Stimulated activated CD4-positive, alpha-beta T cell treated with anti-CD3 and anti-CD28 coated beads, Interleukin-2, amount 100 ng/mL, for 24 hours (primary cell): ENCODE measurements at regions not wholly inside any gene's neighbourhood (a gene's known extent, or its start where the extent isn't known, plus 50 kb on each side); places are given as distances from the start of the nearest gene placed in this dataset.

Experiments
- DNase-seq, 2 donors: peaks; one replicate each; pipeline ENCODE4 v3.0.0-alpha.2; 2020

DNA sequence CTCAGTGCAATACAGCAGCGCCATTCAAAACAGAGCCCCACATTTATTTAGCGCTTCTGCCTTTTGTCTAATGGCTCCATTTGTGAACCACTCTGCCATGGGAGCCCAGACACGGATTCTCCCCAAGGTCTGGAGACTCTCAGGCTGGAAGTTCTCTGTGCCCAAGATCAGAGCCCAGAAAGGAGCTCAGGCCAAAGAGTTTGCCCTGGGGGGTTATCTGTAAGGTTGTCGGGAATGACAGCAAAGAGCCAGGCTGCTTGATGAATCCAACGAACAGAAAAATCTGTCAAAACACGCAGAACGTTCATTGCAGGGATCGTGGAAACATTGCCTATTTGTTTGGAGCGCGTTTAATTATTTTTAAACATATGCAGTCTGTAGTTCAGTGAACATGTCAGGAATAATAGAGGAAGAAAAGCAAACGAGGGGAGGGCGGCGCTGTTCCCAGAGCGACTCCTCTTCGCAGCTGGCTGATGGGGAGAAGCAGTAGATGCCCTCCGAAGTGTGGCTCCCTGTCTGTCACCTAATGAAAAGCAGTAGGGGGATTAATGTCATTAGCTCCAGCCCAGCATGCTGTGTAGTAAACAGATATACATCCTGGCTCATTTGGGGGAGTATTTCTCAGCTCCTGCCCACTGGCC lies 464.9 kb upstream of the MPDZ start:
- no peak for DNase-seq

GRCh38 chr9:13737885-13738284 lies 458.4 kb upstream of the MPDZ start:
- DNase-seq: no peak

DNA sequence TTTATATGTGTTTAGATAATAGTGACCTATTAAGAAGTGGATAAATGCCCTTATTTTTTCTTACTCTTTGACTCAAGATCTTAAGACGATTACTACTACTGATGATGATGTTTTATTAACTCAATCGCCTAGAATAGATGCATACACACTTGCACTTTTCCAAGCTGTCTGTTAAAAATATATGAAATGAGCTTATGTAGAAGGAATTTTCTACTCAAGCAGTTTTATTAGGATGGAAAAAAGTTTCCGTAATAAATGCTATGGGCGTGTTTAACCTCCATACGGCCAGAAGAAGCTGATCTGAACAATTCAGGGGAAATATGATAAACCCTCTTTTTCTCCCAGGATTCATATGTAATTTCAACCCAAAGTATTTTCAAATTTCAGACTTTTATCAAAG lies 455.7 kb upstream of the MPDZ start:
- DNase-seq: no peak

- DNase-seq: no peak
Measured at GRCh38 chr9:13734601-13735000, 455.1 kb upstream of the MPDZ start.

- DNase-seq: no peak
Measured at GRCh38 chr9:13732290-13732689, 452.8 kb upstream of the MPDZ start.

DNA sequence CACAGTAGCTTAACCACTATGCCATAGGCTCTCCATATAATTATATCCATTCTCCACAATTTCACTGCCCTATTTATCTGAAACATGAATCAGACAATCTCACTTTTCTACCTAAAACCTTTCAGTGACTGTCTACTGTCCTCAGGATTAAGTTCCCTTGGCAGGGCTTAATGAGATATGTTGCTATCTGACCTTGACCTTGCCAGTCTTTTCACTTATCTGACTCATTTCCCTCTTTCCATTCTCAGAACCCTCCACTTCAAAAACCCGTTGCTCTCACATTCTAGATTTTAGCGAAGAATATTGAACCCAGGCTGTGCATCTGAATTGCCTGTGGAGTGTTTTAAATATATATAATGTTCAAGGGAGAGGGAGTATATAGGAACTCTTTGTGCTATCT lies 452.1 kb upstream of the MPDZ start:
- no peak for DNase-seq

GRCh38 chr9:13729955-13730354 lies 450.5 kb upstream of the MPDZ start:
- no peak for DNase-seq

DNA sequence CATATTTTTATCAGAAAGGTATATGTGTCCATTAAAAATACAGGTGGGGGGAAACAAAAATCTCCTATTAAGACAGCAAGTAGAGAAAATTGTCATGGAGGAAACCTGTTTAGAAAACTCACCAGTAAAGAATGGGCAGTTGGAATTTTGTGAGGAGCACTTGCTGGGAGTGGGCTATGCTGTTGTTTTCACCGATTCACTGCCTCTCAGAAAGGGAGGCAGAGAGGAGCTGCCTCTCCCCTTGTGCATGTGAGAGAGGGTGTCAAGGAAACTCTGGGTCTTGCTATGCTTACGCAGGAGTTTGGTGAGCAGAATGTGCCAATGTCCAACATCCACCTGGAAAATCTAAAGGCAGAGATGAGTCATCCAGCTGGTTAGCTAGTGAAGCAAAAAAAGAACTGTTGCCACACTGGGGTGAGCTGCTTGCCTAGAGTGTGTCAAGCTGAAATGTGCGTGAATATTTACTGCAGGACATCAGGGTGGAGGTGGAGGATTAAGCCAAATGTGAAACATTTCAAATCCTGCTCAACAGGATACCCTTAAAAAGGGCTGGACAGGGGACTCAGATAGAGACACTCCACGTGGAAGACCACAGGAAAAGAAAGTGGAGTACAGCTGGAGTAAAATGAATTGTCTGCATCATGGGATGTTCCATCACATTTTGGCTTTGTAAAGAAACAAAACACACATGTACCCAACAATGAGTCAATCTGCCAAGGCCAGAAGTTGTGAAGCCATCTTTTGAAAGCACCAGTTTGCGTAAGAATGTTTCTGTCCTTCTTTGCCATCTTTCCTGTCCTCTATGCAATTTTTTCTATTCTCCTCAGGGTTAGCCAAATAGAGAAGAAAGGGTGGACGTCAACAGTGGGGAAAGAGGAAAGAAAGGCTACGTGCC lies 449.7 kb upstream of the MPDZ start:
- no peak for DNase-seq

DNA sequence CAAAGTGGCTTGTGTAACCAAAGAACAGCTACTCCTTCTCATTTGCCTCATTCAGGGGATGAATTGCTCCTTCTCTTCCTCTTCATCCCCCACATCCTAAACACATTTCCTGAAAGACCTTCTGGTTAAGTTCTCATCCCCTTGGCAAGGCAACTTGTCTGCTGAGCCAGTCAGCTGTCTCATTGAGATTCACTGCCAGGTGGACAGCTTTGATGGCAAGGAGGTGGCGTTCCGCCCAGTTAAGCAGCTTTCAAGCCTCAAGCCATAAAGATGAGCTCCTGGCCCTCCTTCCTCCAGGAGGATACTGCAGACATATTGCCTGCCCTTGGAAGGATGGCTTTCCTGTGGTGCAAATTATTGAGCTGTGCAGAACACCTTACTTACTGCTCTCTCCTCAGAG lies 448.6 kb upstream of the MPDZ start:
- DNase-seq: no peak

DNA sequence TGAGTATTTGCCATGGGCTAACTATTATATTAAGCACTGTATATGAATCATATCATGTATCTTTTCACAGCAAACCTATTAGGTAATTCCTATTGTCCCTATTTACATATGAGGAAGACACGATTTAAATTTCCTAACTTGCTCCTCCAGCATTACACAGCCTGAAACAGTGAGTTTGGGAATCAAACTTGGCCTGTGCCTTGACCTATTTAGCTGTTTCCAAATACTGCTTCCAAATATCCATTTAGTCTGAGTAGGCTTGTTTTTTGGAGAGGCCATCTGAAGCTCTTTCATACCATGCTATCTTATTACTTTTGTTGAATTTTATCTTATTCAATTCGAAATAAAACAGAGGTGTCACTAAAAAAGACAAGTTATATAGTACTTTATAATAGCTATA lies 447.3 kb upstream of the MPDZ start:
- no peak for DNase-seq

DNA sequence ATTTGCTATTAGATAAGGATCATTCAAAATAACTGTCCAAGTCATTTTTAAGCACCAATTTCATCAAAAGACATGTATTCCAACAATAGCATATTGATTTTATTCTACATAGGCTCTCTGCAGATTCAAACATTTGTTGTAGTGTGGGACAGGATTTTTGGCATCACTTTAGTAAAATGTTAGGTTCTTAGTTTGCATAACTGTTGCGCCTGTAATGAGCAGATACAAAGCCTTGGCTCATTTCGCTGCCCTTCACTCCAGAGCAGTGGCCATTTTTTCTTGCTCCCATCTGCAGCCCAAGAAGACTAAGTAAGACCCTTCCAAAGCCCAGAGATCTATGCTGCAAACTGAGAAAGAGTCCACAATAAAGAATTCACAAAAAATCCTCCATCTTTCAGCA lies 446.0 kb upstream of the MPDZ start:
- no peak for DNase-seq

DNA sequence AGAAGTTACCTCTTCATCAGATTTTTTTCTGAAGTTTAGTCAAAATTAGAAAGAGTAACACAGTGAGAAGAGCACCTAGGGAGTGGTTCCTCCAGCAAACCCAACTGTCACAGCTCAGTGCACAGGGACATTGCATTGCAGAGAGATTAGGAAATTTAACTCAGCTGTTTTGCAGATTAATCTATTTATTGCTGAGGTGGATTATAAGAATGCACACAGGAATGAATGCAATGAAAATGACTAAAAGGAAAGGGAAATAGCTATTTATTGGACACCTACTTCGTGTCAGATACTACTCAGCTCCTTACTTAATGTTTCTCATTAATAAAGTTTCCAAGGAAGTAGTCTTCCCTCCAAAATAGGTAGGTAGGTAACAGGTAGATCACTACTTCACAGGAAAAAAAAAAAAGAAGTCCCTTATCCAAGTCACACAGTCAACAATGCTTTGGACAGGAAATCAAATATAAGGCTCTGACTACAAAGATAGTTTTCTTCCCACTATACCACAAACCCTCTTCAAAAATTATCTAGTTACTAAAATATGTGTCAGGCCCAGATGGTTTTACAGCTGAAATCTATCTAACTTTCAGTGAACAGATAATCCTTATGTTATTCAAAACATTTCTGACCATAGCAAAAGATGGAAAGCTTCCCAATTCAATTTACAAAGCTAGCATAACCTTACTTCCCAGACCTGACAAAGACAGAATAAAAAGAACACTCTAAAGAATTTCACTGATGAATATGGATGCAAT lies 442.2 kb upstream of the MPDZ start:
- DNase-seq: no peak

GRCh38 chr9:13719981-13720676 lies 440.6 kb upstream of the MPDZ start:
- no peak for DNase-seq

DNA sequence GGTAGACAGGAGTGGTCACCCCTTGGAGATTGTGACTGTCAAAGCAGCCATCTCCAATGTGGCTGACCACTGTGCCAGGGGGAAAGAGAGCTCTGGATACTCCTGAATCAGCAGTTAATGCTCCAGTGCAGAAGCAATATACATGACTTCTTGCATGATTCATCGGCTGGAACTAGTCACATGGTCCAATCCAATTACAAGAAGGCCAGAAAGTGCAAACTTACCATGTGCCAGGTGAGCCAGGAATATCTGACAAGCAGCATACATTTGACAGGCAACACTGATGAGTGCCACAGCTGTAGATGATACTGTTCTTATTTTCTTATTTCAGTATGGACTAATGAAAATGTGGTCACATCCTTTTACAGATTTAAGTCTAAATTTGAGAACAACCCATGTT lies 440.0 kb upstream of the MPDZ start:
- no peak for DNase-seq

GRCh38 chr9:13718539-13718938 lies 439.0 kb upstream of the MPDZ start:
- DNase-seq: no peak

DNA sequence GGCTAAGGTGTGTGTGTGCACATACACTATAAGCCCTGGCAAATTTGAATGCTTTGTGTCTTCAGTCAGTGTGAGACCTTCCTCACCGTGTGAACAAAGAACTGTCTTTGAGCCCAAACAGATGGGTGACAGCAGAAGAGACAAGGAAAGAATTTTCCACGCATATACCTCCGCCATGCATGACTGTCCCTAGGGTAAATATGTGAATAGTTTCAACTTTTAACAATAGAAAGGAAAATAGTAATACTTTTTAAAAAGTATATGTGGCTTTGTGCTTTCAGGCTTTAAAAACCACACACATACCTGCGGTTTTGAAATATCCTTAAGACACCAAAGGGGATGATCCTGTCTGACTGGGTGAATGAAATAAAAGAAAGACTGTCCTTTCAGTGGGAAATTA lies 438.6 kb upstream of the MPDZ start:
- DNase-seq: no peak

- no peak for DNase-seq
Measured at GRCh38 chr9:13717322-13718054, 438.0 kb upstream of the MPDZ start.

DNA sequence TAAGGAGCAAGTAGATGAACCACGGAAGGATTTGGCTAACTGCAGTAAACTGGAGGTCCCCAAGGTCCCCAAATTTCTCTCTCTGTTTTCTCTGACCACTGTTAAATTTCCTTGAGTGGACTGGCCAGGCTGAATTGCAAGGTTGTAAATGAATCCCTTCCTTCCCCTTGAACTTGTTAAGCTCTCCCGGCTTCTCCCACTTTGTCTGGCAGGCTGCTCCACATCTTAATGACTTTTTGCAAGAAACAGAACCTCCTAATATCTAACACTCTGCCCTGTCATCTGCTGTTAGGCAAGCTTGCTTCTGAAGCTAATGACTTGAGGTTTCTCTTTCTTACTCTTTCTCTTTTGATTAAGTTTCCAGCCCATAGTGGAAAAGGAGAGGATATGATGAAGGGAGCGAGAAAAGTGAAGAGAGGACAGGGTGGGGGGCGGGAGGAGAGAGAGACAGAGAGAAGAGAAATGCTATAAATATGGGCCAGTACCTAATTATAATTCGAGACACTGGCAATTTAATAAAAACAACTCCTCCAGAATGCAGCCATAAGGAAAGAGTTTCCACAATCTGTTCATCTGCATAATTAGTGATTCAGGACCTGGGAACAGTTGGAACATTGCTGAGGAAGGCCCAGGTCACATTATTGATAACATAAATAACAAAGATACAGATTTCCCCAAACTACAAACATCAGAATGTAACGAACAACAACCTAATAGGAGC lies 437.3 kb upstream of the MPDZ start:
- no peak for DNase-seq

DNA sequence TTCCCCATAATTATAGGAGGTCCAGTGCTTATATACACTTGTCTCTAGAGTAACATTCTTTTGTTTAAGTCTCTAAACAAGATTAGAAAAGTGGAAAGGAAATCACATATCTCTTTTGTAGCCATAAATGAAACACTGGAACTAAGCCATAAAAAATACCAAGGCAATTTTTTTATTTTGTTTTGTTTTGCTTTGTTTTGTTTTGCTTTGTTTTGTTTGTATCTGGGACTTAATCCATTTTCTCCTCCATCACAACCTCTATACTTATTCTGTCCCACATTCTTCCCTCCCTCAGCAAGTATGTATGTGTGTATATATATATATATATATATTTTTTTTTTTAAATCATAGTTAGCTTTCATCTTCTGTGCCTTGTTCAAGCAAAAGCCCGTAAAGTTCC lies 436.6 kb upstream of the MPDZ start:
- DNase-seq: no peak

DNA sequence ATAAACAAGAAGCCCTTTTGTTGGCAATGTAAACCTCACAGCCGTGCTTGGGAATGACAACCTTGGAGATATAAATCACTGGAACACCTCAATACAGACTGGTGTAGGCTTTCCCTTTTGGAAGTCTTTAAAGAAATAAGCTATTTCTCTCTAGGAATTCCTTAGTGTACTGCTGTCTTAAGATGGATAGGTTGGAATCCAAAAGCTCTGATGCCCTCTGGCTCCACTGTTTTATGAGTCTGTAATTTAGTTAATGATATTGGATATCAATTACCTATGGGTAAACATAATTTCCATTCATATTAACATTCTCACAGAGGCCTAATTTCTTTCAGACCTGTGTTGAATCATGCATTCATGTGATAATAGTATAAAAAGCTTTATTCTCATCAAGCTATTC lies 435.9 kb upstream of the MPDZ start:
- no peak for DNase-seq

DNA sequence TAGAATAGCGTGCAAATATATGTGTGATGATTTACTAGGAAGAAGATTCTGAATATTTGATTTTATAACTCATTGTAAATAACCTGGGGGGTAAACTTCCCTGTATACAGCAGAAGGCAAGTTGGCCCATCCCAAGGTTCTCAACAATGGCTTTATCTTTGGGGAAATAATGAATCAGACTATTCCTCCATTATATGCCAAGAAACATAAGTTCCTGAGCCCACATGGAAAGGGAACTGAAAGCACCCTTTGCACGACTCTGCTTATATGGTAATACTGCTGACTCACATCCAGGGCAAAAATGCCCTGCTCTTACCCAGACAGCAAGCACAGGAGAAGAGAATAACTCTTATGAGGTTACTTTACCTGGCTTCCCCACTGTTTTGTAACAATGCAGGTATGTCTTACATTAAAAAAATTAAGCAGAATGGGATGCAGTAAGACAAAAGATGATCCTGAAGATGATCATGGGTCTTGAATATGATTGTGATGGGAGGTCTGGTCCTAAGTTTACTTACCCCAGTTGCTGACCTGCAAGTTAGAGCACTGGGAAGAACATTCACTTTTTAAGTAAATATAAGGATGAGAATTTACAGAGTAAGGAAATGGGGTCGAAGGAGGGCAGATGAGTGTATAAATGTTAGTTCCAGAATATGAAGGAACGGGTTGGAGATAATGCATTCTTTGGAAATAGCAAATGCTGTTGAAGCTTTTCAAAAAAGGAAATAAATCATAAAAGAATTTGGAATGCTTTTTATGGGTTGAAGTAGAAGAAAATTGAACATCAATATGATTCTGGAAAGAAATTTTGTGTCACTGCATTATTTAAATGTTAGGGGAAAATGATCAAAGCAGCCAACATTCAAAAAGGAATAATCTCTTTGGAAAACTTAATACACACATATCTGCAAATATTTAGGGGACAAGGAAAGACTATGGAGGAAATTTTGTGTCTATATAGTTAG lies 428.4 kb upstream of the MPDZ start:
- no peak for DNase-seq
